Hepatocyte (in vitro differentiated cells): ENCODE measurements at regions not wholly inside any gene's neighbourhood (a gene's known extent, or its start where the extent isn't known, plus 50 kb on each side); places are given as distances from the start of the nearest gene placed in this dataset.

Experiments
- CTCF ChIP-seq: fragments of 200-600 bp; sonication (generic); IDR thresholded peaks from 2 replicates; pipeline ENCODE4 v1.5.1; 2016; ENCODE audit warnings: antibody characterized with exemption, mild to moderate bottlenecking; ENCODE audit not compliant: poor library complexity
- EZH2 ChIP-seq: fragments of 200-600 bp; sonication (generic); IDR thresholded peaks from 2 replicates; pipeline ENCODE4 v1.6.1; 2016; ENCODE audit warnings: antibody characterized with exemption, mild to moderate bottlenecking, borderline replicate concordance

DNA sequence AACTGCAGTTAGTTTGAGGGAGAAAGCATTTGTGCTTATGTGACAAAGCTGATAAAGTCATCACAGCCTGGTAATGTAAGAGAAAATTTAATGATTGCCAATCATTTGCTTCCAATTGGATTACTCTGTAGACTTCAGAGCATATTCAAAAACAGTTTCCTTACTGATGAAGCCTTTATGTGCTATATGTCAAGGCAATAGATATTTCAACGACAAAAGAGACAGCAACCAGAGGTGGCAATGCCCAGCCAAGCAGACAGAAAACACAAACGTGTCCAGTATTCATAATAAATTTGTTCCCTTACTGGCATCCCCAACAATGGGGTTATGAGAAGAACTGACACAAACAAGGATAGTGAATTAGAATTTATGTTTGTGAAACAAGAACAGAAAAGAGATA lies 1840.3 kb upstream of the PCDH7 start:
- no peak for TF ChIP-seq CTCF
- TF ChIP-seq EZH2, result no peak
